Skeletal muscle tissue (tissue), 3 donors: ENCODE measurements at regions not wholly inside any gene's neighbourhood (a gene's known extent, or its start where the extent isn't known, plus 50 kb on each side); places are given as distances from the start of the nearest gene placed in this dataset.

ENCODE experiments used
- H3K27ac ChIP-seq: one replicate; pipeline ENCODE4 v1.7.0; 2013; ENCODE audit warnings: mild to moderate bottlenecking, low read depth, low read length, inconsistent platforms
- H3K27me3 ChIP-seq, 3 donors: one replicate each; pipeline ENCODE4 v1.7.0; 2013; ENCODE audit warnings: low read length in 3 of 3; ENCODE audit not compliant: control insufficient read depth in 3 of 3, insufficient read depth in 3 of 3
- H3K36me3 ChIP-seq, 3 donors: one replicate each; pipeline ENCODE4 v1.7.0; 2013; ENCODE audit warnings: low read length in 3 of 3; ENCODE audit not compliant: control insufficient read depth in 3 of 3, insufficient read depth in 3 of 3
- H3K4me1 ChIP-seq, 3 donors: one replicate each; pipeline ENCODE4 v1.7.0; 2013; ENCODE audit warnings: low read length in 3 of 3, mild to moderate bottlenecking in 3 of 3; ENCODE audit not compliant: control insufficient read depth in 3 of 3, insufficient read depth in 3 of 3
- H3K4me3 ChIP-seq, 3 donors: one replicate each; pipeline ENCODE4 v1.7.0; 2013; ENCODE audit warnings: low read length in 3 of 3
- H3K9ac ChIP-seq, 3 donors: one replicate each; pipeline ENCODE4 v1.7.0; 2013; ENCODE audit warnings: low read length in 3 of 3, mild to moderate bottlenecking in 3 of 3, moderate library complexity in 2 of 3, low read depth in 1 of 3
- H3K9me3 ChIP-seq, 3 donors: one replicate each; pipeline ENCODE4 v1.7.0; 2013; ENCODE audit warnings: low read length in 3 of 3; ENCODE audit not compliant: control insufficient read depth in 3 of 3
- donor health status: Osteomylitis.

GRCh38 chr16:51814617-51815016 lies 663.5 kb upstream of the SALL1 start:
- Histone ChIP-seq H3K27me3 (no peaks in the 10 kb centered on the region), H3K36me3 (no peaks in the 10 kb centered on the region), H3K27ac (no peak overlapping the region), H3K4me3 (no peak overlapping the region), H3K9ac (no peak overlapping the region), H3K9me3 (no peaks in the 10 kb centered on the region), H3K4me1 (no peaks in the 10 kb centered on the region)

- no peaks in the 10 kb centered on the region for H3K4me1 ChIP-seq
- no peak overlapping the region for H3K9ac ChIP-seq
- H3K27ac ChIP-seq, result no peak overlapping the region
- no peak overlapping the region for H3K4me3 ChIP-seq
- H3K27me3 ChIP-seq, result no peaks in the 10 kb centered on the region
- H3K9me3 ChIP-seq, result no peaks in the 10 kb centered on the region
- H3K36me3 ChIP-seq, result no peaks in the 10 kb centered on the region
These were observed 662.5 kb upstream of the SALL1 start for GRCh38 chr16:51813609-51814008.

- no peak overlapping the region for H3K27ac ChIP-seq
- H3K27me3 ChIP-seq, result no peaks in the 10 kb centered on the region
- no peaks in the 10 kb centered on the region for H3K36me3 ChIP-seq
- H3K9me3 ChIP-seq, result no peaks in the 10 kb centered on the region
- H3K4me3 ChIP-seq, result no peak overlapping the region
- H3K9ac ChIP-seq, result no peak overlapping the region
- H3K4me1 ChIP-seq, result no peaks in the 10 kb centered on the region
These were observed 661.9 kb upstream of the SALL1 start for GRCh38 chr16:51812945-51813344.

GRCh38 chr16:51807551-51807950 lies 656.5 kb upstream of the SALL1 start:
- Histone ChIP-seq H3K9ac (no peak overlapping the region), H3K4me3 (no peak overlapping the region), H3K9me3 (no peaks in the 10 kb centered on the region), H3K27me3 (no peaks in the 10 kb centered on the region), H3K27ac (no peak overlapping the region), H3K4me1 (no peaks in the 10 kb centered on the region), H3K36me3 (no peaks in the 10 kb centered on the region)

- Histone ChIP-seq H3K27ac (no peak overlapping the region), H3K4me1 (no peaks in the 10 kb centered on the region), H3K9ac (no peak overlapping the region), H3K4me3 (no peak overlapping the region), H3K27me3 (no peaks in the 10 kb centered on the region), H3K36me3 (no peaks in the 10 kb centered on the region), H3K9me3 (peaks cover 0 to 4% (median 0%) of the 10 kb centered on the region in 3 donors)
These were observed 650.6 kb upstream of the SALL1 start for GRCh38 chr16:51801635-51802034.

GRCh38 chr16:51797669-51798259 lies 646.7 kb upstream of the SALL1 start:
- Histone ChIP-seq H3K36me3 (no peaks in the 10 kb centered on the region), H3K27me3 (no peaks in the 10 kb centered on the region), H3K4me1 (no peaks in the 10 kb centered on the region), H3K9ac (no peak overlapping the region), H3K27ac (no peak overlapping the region), H3K9me3 (peaks cover 0 to 4% (median 0%) of the 10 kb centered on the region in 3 donors), H3K4me3 (no peak overlapping the region)

- Histone ChIP-seq H3K36me3 (no peaks in the 10 kb centered on the region), H3K27me3 (no peaks in the 10 kb centered on the region), H3K4me1 (no peaks in the 10 kb centered on the region), H3K27ac (no peak overlapping the region), H3K9ac (no peak overlapping the region), H3K4me3 (no peak overlapping the region), H3K9me3 (peaks cover 0 to 4% (median 0%) of the 10 kb centered on the region in 3 donors)
These were observed 628.2 kb upstream of the SALL1 start for GRCh38 chr16:51779240-51779639.

GRCh38 chr16:51773071-51773890 lies 622.2 kb upstream of the SALL1 start:
- no peaks in the 10 kb centered on the region for H3K27me3 ChIP-seq
- H3K36me3 ChIP-seq, result no peaks in the 10 kb centered on the region
- no peaks in the 10 kb centered on the region for H3K4me1 ChIP-seq
- H3K27ac ChIP-seq, result no peak overlapping the region
- H3K9me3 ChIP-seq, result no peaks in the 10 kb centered on the region
- no peak overlapping the region for H3K9ac ChIP-seq
- no peak overlapping the region for H3K4me3 ChIP-seq

- H3K4me3 ChIP-seq, result no peak overlapping the region
These were observed 615.7 kb upstream of the SALL1 start for GRCh38 chr16:51766739-51767138.

GRCh38 chr16:51763072-51763661 lies 612.1 kb upstream of the SALL1 start:
- Histone ChIP-seq H3K27me3 (peaks cover 0 to 23% (median 3%) of the 10 kb centered on the region in 3 donors), H3K36me3 (no peaks in the 10 kb centered on the region), H3K4me3 (no peak overlapping the region), H3K9me3 (no peaks in the 10 kb centered on the region), H3K27ac (no peak overlapping the region), H3K4me1 (no peaks in the 10 kb centered on the region), H3K9ac (no peak overlapping the region)

More at GRCh38 chr16:51766739-51767138, 615.7 kb upstream of the SALL1 start:
- no peaks in the 10 kb centered on the region for H3K4me1 ChIP-seq
- peaks cover 0 to 11% (median 0%) of the 10 kb centered on the region in 3 donors for H3K27me3 ChIP-seq
- H3K36me3 ChIP-seq, result no peaks in the 10 kb centered on the region
- H3K9me3 ChIP-seq, result no peaks in the 10 kb centered on the region
- no peak overlapping the region for H3K27ac ChIP-seq
- H3K9ac ChIP-seq, result no peak overlapping the region
